ENCODE measurements at regions not wholly inside any gene's neighbourhood (a gene's known extent, or its start where the extent isn't known, plus 50 kb on each side); places are given as distances from the start of the nearest gene placed in this dataset.

DNA sequence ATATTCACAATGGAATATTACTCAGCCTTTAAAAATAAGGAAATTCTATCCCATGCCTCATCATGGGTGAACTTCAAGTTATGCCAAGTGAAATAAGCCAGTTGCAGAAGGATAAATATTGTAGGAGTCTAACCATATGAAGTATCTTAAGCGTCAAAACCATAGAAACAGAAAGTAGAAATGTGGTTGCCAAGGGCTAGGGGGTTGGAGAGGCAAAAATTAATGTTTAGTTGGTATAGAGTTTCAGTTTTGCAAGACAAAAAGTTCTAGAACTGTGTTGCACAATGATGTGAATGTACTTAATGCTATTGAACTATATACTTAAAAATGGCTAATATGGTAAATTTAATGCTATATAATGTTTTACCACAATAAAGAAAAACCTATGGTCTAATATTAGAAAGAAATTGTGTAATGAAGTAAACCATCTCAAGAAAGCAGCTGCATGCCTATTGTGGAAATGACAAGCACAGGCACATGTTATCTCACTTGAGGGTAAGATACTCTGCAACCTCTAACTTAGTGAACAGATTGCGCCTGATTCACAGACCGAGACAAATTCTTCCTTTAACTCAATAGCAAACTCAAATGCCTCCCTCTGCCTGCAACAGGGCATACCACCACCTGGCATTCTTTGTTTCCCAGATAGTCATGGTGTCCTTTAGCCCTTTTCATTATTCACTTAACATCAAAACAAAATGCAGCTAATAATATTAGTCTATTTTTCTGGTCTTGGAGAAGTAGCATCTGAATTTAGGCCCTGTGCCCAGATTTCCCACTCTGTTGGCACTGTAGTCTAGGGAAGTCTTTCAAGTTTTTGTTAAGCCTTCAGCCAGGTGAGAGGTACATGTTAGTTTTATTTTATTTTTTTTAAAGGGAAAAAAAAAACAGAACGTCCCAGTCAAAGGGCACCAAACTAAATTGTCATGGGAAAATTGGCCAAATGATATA is 80.2 kb upstream of the ACP3 start:
- DNase-seq (ENCODE audit: low read depth in 2 of 2): no peak

DNA sequence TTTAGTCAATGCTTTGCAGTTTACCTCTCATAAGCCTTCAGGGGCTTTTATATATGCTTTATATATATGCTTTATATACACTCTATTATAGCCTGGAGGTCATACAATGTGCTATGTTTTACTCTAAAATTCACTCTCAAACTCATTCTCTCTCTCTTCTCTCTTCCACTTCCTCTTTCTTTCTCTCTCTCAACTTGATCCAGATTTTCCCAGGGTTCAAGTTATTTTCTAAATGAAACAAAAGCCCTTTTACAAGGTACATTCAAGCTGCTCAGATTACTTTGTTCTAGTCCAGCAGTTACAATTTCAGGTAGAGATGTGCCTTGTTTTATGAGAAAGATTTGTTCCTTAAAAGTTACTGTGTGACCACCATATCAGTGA is 79.6 kb upstream of the ACP3 start:
- DNase-seq (ENCODE audit: low read depth in 2 of 2): no peak

DNA sequence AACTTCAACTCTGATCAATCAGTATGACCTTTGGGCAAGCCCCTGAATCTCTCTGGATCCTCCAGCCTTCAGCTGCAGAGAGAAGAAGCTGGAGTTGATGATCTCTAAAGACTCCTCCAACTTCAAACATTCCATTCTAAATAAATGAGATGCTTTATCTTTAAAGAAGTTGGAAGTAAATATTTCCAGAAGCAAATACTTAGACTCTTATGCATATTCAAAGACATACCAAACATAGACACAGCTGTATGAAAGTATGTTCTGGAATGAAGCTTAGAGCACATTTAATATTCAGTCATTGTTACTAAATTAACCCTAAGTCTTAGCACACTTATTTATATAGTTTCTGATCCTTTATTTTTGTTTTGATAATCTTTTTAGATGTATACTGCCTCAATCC is 77.6 kb upstream of the ACP3 start:
- no peak for DNase-seq (ENCODE audit: low read depth in 2 of 2)

DNA sequence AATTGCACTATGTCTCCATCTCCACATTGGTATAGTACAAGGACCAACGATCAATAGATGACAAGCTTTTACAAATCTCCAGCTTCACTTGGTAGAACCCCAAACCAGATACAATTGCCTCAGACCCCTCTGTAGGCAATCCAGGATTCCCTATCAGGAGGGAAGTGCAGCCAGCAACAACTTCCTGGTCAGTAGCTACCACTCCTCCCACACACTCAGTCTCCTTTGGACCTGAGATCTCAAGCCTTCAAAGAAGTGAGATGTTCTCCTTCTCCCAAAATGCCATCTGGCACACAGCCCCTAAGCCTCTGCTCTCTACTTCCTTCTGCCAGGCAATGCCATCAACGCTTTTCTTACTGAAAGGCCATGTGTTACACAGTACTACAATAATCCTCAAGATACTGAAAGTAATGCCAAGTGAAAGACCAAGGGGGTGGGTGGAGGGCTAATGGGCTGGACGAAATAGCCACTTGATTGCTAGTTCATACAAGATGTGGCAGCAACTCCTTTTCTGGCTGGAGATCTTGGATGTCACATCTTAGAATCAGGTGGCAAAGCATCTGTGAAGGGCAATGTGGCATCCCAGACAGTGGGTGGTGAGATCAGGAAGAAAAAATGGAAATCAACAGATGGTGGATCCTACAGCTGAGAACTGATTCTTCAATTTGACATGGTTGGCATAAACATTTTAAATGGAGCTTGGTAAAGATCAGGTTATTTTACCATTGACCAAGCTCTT is 75.3 kb upstream of the ACP3 start:
- DNase-seq (ENCODE audit: low read depth in 2 of 2): no peak

DNA sequence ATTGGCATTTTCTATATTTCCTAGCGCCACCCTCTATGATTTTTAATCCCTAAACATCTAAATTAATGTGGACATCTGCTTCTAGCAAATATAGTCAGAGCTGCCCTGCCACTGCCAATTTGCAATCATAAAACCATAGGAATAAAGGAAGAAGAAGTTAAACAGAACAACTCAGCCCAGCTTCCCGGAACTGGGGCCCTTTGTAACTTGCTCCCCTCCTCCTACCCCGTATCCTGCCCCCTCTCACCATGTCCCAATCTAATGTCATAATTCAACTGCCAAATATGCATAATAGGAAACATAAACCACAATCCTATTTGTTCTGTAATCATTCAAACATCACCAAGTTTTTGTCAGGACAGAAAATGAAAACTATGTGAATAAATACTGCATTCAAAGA is 74.4 kb upstream of the ACP3 start:
- DNase-seq (ENCODE audit: low read depth in 2 of 2): no peak

DNA sequence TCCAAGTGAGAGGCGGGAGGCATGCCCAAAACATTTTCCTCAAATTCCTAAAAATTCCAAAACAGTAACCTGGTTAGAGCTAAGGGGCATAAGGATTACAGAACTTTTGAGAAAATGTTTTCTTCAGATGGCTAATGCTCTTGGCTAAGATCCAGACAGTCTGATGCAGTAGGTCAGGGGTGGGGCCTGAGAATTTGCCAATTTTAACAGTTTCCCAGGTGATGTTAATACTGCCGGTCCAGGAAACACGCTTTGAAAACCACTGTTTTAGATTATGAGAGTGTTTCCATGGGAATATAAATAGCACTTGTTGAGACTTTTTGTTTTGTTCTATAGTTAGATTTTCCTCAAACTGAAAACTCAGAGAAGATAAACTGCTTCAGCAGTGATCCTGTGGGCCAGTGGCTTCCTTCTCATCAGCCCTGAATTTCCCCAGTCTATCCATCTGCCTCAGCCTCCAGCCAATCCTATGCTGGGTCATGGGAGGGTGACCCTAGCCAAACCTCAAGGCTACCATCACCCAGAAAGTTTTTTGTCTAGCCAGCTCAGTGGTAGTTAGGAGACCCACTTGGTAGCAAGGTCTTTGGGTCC is 71.6 kb upstream of the ACP3 start:
- no peak for DNase-seq (ENCODE audit: low read depth in 2 of 2)

DNA sequence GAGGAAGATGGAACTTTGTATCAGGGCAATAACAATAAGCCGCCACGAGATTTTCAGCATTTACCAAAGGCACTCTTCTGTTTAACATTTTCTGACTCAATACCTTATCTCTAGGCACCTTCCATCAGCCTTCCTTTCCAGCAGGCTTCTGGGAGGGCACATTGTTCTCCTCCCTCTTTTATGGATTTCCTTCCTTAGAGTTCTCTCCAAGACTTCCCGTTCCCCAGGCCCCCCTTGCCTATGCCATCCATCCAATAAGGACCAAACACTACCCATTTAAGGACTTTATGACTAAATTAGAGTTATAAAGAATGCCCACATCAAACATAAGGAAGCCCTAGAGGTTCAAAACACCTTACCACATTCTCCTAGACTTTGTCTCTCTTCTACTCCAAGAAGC is 71.0 kb upstream of the ACP3 start:
- DNase-seq (ENCODE audit: low read depth in 2 of 2): no peak

DNA sequence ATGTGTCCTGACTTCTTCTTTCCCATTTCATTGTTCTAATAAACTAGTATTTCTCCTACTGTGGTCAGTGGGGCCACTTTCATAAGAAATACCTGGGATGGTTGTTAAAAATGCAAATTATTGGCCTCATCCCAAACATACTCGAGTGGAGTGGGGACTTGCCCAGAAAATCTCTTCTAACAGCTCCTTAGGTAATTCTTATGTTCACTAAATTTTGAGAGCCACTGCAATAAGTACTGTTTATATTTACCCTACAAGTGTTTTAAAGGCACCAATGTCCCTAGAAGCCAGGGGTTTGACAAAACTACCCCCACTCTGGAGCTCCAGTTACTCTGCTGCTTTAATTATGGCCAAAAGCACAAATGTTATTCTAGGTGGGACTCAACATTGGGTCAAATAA is 70.0 kb upstream of the ACP3 start:
- DNase-seq (ENCODE audit: low read depth in 2 of 2): no peak

DNA sequence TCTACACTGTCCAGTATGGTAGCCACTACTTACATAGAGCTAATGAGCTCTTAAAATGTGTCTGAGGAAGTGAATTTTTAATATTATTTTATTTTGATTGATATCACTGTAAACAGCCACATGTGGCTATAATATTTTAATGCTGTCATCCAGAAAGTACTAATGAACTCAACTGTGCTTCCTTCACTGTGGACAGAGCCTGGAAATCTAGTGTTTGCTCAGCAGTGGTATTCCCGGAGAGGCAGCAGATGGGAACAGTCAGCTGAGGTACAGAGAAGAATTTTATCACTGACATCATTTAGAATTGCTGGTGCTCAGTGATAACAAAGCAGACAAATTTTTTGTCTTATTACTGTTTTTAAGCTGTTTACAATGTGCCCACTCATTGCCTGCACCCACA is 68.7 kb upstream of the ACP3 start:
- no peak for DNase-seq (ENCODE audit: low read depth in 2 of 2)

DNA sequence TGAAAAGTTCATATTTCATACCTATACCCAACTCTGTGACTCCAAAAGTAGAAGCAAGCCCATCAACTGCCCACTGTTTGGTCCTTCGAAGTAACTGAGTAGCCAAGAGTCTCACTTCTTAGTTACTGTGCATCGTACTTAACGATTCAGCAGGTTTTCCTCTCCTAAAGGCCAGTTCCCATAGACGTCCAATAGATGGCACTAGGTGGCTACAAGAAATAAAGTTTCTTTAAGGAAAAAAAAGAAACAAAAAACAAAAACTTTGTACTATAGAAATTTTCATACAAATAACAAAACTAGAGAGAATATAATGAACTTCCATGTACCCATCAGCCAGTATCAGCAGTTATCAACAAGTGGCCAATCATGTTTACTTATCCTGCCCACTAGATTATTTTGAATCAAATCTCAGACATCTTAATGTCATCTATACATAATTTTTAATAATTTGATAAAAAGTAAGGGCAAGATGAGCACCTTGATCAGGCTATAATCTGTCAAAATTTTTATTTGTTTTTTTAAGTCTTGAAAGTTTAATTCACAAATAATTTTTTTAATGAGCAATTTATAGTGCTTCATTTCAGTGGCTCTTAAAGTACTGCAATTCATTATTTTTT is 63.8 kb upstream of the ACP3 start:
- DNase-seq (ENCODE audit: low read depth in 2 of 2): no peak

DNA sequence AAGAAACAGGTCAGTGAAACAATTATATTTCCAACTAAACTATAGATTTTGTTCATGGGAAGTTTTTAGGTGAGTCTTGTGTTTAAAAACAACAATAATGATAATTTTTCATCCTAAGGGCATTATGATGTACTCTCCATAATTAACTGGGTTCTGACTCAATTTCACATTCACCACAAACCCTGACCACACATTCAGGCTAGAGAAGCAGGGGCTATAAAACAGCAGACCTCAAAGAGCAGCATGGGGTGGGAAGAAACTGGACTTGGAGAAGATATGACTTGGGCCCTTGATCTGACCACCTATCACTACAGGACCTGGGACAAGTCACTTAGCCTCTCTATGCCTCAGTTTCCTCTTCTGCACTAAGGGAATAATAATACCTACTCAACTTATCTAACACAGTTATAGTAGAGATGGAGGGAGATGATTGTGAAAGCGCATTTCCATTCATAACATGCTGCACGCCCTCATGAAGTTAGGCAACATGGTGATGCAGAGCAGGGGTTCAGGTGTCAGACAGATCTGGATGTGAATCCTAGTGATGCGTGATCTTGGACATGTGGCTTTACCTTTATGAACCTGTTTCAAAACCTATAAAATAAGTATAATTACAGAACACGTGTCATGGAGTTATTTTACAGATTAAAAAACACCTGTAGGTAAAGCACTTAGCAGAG is 63.0 kb upstream of the ACP3 start:
- no peak for DNase-seq (ENCODE audit: low read depth in 2 of 2)

DNA sequence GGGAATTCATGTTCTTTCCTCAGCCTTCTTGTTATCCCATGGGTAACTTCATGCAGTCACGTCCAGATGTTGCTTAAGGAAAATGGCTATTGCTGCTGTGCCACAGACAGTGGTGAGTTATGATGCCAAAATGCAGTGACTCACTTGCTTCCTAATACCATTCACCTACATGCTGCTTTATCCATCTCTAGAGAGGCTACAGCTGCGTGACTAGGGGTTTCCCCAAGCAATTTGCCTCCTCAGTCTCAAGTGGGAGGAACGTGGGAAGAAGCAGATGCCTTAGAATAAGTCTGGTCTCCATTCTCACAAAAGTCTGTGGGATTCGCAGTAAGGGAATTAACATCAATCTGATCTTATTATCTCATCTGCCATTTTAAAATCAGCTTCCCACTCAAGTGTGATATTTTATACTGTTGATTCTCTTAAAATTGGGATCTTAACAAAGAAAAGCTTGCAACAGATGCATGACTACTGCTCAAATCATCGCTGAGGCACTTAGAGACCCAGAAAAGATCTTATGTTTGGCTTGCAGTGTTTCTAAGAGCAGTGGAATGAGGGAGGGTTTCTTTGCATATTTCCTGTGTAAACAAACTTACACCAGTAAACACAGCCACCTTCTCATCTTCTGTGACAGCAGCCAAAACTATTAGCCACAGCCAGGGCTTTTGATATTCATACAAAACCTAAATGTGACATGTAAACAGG is 62.0 kb upstream of the ACP3 start:
- no peak for DNase-seq (ENCODE audit: low read depth in 2 of 2)

DNA sequence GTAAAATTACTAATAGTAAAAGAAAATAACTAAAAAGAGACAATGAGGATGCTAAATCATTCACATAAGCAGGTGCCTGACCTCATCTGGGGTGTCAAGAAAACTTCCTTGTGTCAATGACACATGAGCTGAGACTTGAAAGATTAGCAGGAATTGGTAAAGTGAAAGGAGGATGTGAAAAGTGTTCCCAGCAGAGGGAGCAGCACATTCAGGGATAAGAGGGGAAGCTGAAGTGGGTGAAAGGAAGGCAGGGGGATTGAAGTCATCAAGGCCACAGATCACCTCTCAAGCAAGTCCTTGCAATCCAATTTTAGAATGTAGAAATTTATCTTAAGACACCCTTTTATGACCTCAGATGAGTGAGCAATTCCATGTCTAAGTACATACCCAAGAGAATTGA is 60.2 kb upstream of the ACP3 start:
- no peak for DNase-seq (ENCODE audit: low read depth in 2 of 2)

DNA sequence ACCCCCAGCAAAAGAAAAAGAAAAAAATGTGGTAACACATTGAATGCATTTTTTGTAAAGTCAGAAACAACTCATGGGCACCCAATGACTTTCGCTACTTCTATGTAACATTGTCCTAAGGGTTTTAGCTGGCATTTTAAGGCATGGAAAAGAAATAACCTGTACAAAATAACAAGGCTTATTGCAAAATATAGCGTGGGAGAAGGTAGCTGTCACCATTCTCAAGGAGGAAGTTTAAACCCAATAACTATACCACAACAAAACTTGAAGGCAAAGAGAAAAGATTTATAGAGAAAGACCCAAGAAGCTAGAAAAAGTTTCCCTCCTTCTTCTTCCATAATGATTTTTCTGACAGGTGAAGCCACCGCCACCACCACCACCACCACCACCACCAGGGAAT is 55.7 kb upstream of the ACP3 start:
- no peak for DNase-seq (ENCODE audit: low read depth in 2 of 2)

DNA sequence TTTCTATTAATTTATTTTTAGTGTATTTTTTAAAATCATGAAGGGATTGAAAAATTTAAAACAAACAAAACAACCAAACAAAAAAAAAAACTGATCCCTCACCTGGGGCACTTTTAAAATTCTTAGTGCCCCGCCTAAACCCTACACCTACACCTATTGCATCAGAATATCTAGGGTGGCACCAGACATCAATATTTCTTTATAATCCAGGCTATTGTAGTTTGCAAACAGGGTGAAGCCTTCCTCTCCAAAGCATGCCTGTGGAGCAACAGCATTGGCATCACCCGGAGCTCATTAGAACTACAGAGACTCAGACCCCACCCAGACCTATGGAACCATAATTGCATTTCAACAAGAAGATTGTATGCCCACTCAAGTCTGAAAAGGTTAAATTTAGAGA is 54.9 kb upstream of the ACP3 start:
- no peak for DNase-seq (ENCODE audit: low read depth in 2 of 2)

DNA sequence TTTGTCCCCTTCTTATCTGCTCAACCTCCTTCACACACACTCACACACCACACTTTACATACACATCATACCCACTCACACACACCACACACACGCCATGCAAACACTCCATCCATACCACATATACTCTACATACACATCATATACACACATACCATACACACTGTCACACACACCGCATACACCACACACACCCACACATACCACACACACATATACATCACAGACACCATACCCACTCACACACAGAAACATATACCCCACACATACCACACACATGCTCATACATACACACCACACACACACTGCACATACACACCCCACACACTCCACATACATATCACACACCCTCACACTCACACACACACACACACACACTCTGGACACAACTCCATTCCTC is 54.3 kb upstream of the ACP3 start:
- no peak for DNase-seq (ENCODE audit: low read depth in 2 of 2)

DNA sequence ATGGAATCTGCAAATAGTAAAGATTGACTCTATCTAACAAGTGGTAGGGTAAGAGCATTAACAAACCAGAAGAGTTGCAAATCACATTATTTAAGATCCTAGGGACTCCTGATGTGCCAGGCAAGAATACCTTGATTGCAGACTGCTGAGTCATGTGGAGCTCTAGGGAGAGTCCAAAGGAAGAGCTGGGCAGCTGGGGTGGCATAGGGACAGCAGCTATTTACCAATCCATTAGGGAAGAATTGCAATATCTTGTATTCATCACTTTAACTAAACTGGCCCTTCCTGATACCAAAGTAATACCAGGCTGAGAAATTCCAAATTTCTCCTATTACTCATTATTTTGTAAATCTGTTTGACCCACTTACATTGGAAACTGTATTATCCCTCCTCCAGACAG is 52.2 kb upstream of the ACP3 start:
- no peak for DNase-seq (ENCODE audit: low read depth in 2 of 2)

DNA sequence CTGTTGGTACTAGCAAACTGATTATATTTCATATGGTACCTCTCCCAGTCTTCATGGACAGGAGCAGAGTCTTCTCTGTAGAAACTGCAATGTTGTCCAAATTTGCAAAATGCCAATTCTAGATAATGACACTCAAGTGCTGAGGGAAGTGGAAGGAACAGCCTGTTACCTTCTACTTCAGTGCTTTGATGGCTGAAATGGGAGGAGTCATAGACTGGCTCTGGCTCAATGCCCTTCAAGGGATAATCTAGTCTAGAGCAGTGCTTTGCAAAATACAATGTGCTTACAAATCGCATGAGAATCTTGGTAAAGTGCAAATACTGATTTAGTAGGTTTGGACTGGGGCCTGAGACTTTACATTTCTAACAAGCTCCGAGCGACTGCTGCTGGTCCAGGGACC is 51.7 kb upstream of the ACP3 start:
- no peak for DNase-seq (ENCODE audit: low read depth in 2 of 2)

DNA sequence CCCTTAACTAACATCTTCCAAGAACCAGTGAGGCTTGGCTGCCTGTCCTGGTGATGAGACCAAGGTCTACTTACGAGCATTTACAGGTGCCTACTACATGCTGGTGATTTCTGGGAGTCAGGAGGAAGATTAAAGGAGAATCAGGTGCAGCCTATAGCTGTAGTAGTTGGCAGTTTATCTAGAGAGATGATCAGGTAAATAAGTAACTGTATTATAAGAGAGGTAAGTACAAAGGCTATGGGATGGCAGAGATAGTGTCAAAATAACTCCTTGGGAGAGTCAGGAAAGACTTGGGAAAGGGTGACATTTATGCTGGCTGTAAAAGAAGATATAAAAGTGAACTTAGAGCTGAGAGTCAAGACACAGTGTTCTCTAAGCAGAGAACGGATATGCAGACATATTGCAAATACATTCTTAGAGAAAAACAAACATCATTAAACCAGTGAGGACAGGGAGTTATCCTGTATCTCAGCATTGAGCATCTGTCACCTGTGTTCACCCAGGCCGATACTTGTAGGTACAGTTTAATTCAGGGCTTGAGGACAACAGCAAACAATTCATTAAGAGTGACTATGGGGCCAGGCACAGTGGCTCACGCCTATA is 49.7 kb upstream of the ACP3 start:
- no peak for DNase-seq (ENCODE audit: low read depth in 2 of 2)

All from stimulated activated CD4-positive, alpha-beta T cell treated with anti-CD3 and anti-CD28 coated beads, Interleukin-1b, Interleukin-23, amount 100 ng/mL, for 1 hour (primary cell).